Activated CD8-positive, alpha-beta memory T cell treated with anti-CD3 and anti-CD28 coated beads, Interleukin-2, amount 10 ng/mL, durations not matched to agents 7 days and 5 days (primary cell): ENCODE measurements at regions not wholly inside any gene's neighbourhood (a gene's known extent, or its start where the extent isn't known, plus 50 kb on each side); places are given as distances from the start of the nearest gene placed in this dataset.

Source experiments
- ATAC-seq: fragments of 150-1000 bp; cut with Tn5 transposase; one replicate; pipeline ENCODE4 v1.10.0; 2021; ENCODE audit warnings: moderate library complexity
- CTCF ChIA-PET: fragments of 350-600 bp; sonication (Branson Sonifier 250); formaldehyde crosslinking; loops from one replicate; lab custom pipeline; 2021; ENCODE audit warnings: antibody characterized with exemption; lab: Charles Lee
- DNase-seq: peaks from one replicate; pipeline ENCODE4 v3.0.0-alpha.2; 2020
- H3K27ac Mint-ChIP-seq: one replicate; pipeline ENCODE4 v1.8.0; 2021; ENCODE audit warnings: mild to moderate bottlenecking, mixed read lengths
- H3K27me3 Mint-ChIP-seq: one replicate; pipeline ENCODE4 v1.8.0; 2021; ENCODE audit warnings: mixed read lengths
- H3K36me3 Mint-ChIP-seq: one replicate; pipeline ENCODE4 v1.8.0; 2021; ENCODE audit warnings: mild to moderate bottlenecking, mixed read lengths
- H3K4me1 Mint-ChIP-seq: one replicate; pipeline ENCODE4 v1.8.0; 2021; ENCODE audit warnings: mixed read lengths
- H3K4me3 Mint-ChIP-seq: one replicate; pipeline ENCODE4 v1.8.0; 2021; ENCODE audit warnings: mild to moderate bottlenecking, moderate library complexity, mixed read lengths
- H3K9me3 Mint-ChIP-seq: one replicate; pipeline ENCODE4 v1.8.0; 2022; ENCODE audit warnings: low read depth, mixed read lengths

GRCh38 chr14:66117600-66117999 is 368.6 kb upstream of the CCDC196 start:
- H3K27me3 Mint-ChIP-seq = peaks cover 34% of the 10 kb centered on the region
- DNase-seq = no peak
- no peaks in the 10 kb centered on the region for H3K4me1 Mint-ChIP-seq
- CTCF ChIA-PET = no interaction called here
- no peak overlapping the region for H3K27ac Mint-ChIP-seq
- H3K36me3 Mint-ChIP-seq = no peaks in the 10 kb centered on the region
- no peak overlapping the region for H3K4me3 Mint-ChIP-seq
- ATAC-seq = no peak
- H3K9me3 Mint-ChIP-seq = no peaks in the 10 kb centered on the region

GRCh38 chr14:66119606-66120231 is 366.5 kb upstream of the CCDC196 start:
- Mint-ChIP-seq H3K27ac (no peak overlapping the region), H3K9me3 (no peaks in the 10 kb centered on the region), H3K4me3 (no peak overlapping the region), H3K36me3 (no peaks in the 10 kb centered on the region), H3K4me1 (no peaks in the 10 kb centered on the region), H3K27me3 (peaks cover 29% of the 10 kb centered on the region)
- DNase-seq (no peak), ATAC-seq (no peak)
- CTCF ChIA-PET = interaction anchor here (0.7 kb wide), 1 partner anchor 683 kb away, joined by 3 read pairs; no protein-coding TSS in a partner anchor

GRCh38 chr14:66120402-66120801 is 365.8 kb upstream of the CCDC196 start:
- H3K27ac Mint-ChIP-seq = no peak overlapping the region
- no peak overlapping the region for H3K4me3 Mint-ChIP-seq
- no peaks in the 10 kb centered on the region for H3K36me3 Mint-ChIP-seq
- ATAC-seq (no peak), DNase-seq (no peak)
- CTCF ChIA-PET = interaction anchor here (0.7 kb wide), 1 partner anchor 684 kb away, joined by 3 read pairs; no protein-coding TSS in a partner anchor
- no peaks in the 10 kb centered on the region for H3K4me1 Mint-ChIP-seq
- no peaks in the 10 kb centered on the region for H3K9me3 Mint-ChIP-seq
- peaks cover 30% of the 10 kb centered on the region for H3K27me3 Mint-ChIP-seq

GRCh38 chr14:66121859-66122258 is 364.3 kb upstream of the CCDC196 start:
- Mint-ChIP-seq H3K4me3 (no peak overlapping the region), H3K27ac (no peak overlapping the region), H3K9me3 (no peaks in the 10 kb centered on the region), H3K36me3 (no peaks in the 10 kb centered on the region), H3K4me1 (no peaks in the 10 kb centered on the region), H3K27me3 (peaks cover 36% of the 10 kb centered on the region)
- DNase-seq (no peak), ATAC-seq (no peak)
- CTCF ChIA-PET = no interaction called here

GRCh38 chr14:66129224-66129623 is 356.9 kb upstream of the CCDC196 start:
- CTCF ChIA-PET = no interaction called here
- ATAC-seq = no peak
- Mint-ChIP-seq H3K9me3 (no peaks in the 10 kb centered on the region), H3K4me3 (no peak overlapping the region), H3K27me3 (peaks cover 18% of the 10 kb centered on the region), H3K27ac (no peak overlapping the region), H3K36me3 (no peaks in the 10 kb centered on the region), H3K4me1 (no peaks in the 10 kb centered on the region)
- no peak for DNase-seq

DNA sequence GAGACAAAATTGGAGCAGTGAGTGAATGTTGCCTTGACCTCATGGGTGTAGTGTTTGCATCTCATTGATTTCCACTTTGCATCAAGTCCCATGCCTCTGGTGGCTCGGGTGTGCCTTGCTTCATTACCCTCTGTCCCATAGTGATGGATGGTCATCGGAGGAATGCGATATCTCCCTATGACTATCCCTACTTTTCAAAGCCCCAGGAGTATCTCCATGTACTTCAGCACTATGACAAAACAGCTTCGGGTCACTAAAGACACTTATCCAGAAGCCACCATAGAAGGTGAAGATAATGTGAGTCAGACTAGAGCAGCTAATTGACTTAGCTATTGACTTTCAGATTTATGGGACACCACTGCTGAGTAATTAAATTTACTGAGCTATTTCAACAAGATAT is 355.1 kb upstream of the CCDC196 start:
- ATAC-seq (no peak), DNase-seq (no peak)
- H3K4me3 Mint-ChIP-seq = no peak overlapping the region
- no peaks in the 10 kb centered on the region for H3K36me3 Mint-ChIP-seq
- H3K9me3 Mint-ChIP-seq = no peaks in the 10 kb centered on the region
- no peaks in the 10 kb centered on the region for H3K4me1 Mint-ChIP-seq
- peaks cover 11% of the 10 kb centered on the region for H3K27me3 Mint-ChIP-seq
- CTCF ChIA-PET = no interaction called here
- no peak overlapping the region for H3K27ac Mint-ChIP-seq

GRCh38 chr14:66133666-66134065 is 352.5 kb upstream of the CCDC196 start:
- CTCF ChIA-PET = no interaction called here
- Mint-ChIP-seq H3K4me1 (no peaks in the 10 kb centered on the region), H3K4me3 (no peak overlapping the region), H3K9me3 (no peaks in the 10 kb centered on the region), H3K36me3 (no peaks in the 10 kb centered on the region), H3K27me3 (no peaks in the 10 kb centered on the region), H3K27ac (no peak overlapping the region)
- ATAC-seq (no peak), DNase-seq (no peak)

GRCh38 chr14:66135831-66136230 is 350.3 kb upstream of the CCDC196 start:
- H3K9me3 Mint-ChIP-seq = no peaks in the 10 kb centered on the region
- CTCF ChIA-PET = no interaction called here
- no peaks in the 10 kb centered on the region for H3K36me3 Mint-ChIP-seq
- no peak for DNase-seq
- no peak overlapping the region for H3K27ac Mint-ChIP-seq
- ATAC-seq = no peak
- H3K4me1 Mint-ChIP-seq = no peaks in the 10 kb centered on the region
- H3K4me3 Mint-ChIP-seq = no peak overlapping the region
- no peaks in the 10 kb centered on the region for H3K27me3 Mint-ChIP-seq

GRCh38 chr14:66137081-66137480 is 349.1 kb upstream of the CCDC196 start:
- CTCF ChIA-PET = no interaction called here
- Mint-ChIP-seq H3K27ac (no peak overlapping the region), H3K4me3 (no peak overlapping the region), H3K27me3 (no peaks in the 10 kb centered on the region), H3K4me1 (no peaks in the 10 kb centered on the region), H3K36me3 (no peaks in the 10 kb centered on the region), H3K9me3 (no peaks in the 10 kb centered on the region)
- DNase-seq (no peak), ATAC-seq (no peak)

GRCh38 chr14:66139432-66139831 is 346.7 kb upstream of the CCDC196 start:
- no peak for DNase-seq
- CTCF ChIA-PET = no interaction called here
- no peak overlapping the region for H3K27ac Mint-ChIP-seq
- H3K4me3 Mint-ChIP-seq = no peak overlapping the region
- ATAC-seq = no peak
- no peaks in the 10 kb centered on the region for H3K9me3 Mint-ChIP-seq
- H3K4me1 Mint-ChIP-seq = no peaks in the 10 kb centered on the region
- H3K27me3 Mint-ChIP-seq = peaks cover 2% of the 10 kb centered on the region
- H3K36me3 Mint-ChIP-seq = no peaks in the 10 kb centered on the region

- Mint-ChIP-seq H3K4me1 (no peaks in the 10 kb centered on the region), H3K36me3 (no peaks in the 10 kb centered on the region), H3K27me3 (peaks cover 9% of the 10 kb centered on the region), H3K4me3 (no peak overlapping the region), H3K9me3 (no peaks in the 10 kb centered on the region), H3K27ac (no peak overlapping the region)
- CTCF ChIA-PET = no interaction called here
- DNase-seq (no peak), ATAC-seq (no peak)
Observed at GRCh38 chr14:66140213-66140918, 345.8 kb upstream of the CCDC196 start.

- Mint-ChIP-seq H3K4me1 (no peaks in the 10 kb centered on the region), H3K9me3 (no peaks in the 10 kb centered on the region), H3K4me3 (no peak overlapping the region), H3K36me3 (no peaks in the 10 kb centered on the region), H3K27me3 (peaks cover 9% of the 10 kb centered on the region), H3K27ac (no peak overlapping the region)
- ATAC-seq (no peak), DNase-seq (no peak)
- CTCF ChIA-PET = no interaction called here
Observed at GRCh38 chr14:66140963-66141362, 345.2 kb upstream of the CCDC196 start.

DNA sequence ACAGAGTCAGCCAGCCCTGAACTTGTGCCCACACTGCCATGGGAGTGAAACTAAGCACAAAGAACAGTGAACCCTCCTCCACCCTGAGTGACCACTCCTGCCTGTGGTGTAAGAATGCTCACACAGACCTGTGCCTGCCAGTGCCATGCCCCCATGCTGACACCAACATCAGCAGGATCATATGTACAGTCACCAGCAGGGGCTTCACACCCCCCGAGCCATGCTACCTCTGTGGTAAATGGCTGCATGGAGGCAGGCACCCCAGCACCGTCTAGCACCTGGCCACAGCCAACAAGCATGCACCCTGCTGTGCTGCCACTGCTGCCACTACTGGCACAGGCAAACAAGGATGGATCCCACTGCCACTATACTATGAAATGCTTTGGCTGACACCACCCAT is 344.4 kb upstream of the CCDC196 start:
- DNase-seq = no peak
- Mint-ChIP-seq H3K27me3 (peaks cover 17% of the 10 kb centered on the region), H3K4me1 (no peaks in the 10 kb centered on the region), H3K9me3 (no peaks in the 10 kb centered on the region), H3K27ac (no peak overlapping the region), H3K4me3 (no peak overlapping the region), H3K36me3 (no peaks in the 10 kb centered on the region)
- CTCF ChIA-PET = no interaction called here
- ATAC-seq = no peak

DNA sequence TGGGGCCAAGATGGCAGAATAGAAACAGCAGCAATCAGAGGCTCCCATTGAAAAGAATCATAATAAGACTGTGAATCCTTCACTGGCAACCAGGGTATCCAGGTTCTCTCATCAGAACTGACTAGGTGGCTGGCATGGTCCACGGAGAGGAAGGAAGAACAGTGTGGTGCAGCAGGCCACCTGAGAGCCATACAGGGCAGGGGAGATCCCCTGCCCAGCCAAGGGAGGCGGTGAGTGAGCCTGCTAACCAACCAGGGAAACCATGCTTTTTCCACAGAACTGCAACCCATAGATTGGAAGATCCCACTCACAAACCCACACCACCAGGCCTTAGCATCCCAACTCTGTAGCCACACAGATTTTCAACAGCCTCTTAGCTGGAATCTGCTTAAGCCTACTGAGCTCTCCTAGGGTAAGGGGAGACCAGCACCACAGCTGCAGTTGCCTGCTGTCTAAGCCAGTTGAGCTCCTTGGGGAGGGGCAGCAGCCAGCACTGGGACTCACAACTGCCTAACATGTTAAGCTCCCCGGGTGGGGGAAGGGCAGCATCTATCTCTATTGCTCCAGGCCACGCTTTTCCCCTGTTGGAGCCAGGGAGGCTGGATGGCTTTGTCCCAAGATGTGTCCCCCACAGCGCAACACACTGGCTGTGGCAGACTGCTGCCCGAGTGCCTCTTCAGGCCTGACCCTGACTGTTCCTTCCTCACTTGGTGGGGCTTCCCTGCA is 342.6 kb upstream of the CCDC196 start:
- no peak overlapping the region for H3K4me3 Mint-ChIP-seq
- no peaks in the 10 kb centered on the region for H3K9me3 Mint-ChIP-seq
- peaks cover 31% of the 10 kb centered on the region for H3K27me3 Mint-ChIP-seq
- DNase-seq (no peak), ATAC-seq (no peak)
- H3K4me1 Mint-ChIP-seq = no peaks in the 10 kb centered on the region
- CTCF ChIA-PET = no interaction called here
- H3K36me3 Mint-ChIP-seq = no peaks in the 10 kb centered on the region
- H3K27ac Mint-ChIP-seq = no peak overlapping the region
